ENCODE measurements at regions not wholly inside any gene's neighbourhood (a gene's known extent, or its start where the extent isn't known, plus 50 kb on each side); places are given as distances from the start of the nearest gene placed in this dataset.
A peak's percentile ranks its signal among the peaks of the same experiment; 100 is the strongest.

- Histone ChIP-seq H3K4me1 (ENCODE audit: control insufficient read depth in 1 of 2, insufficient read depth in 2 of 2, low read length in 2 of 2) (no peaks in the 10 kb centered on the region), H4K20me1 (ENCODE audit: insufficient read depth, low read length) (no peaks in the 10 kb centered on the region), H3K9ac (ENCODE audit: insufficient read depth, low read length, poor library complexity, severe bottlenecking) (no peak overlapping the region), H3K4me2 (replicated peaks; ENCODE audit: extremely low read depth, low read length, poor library complexity, severe bottlenecking) (no peak overlapping the region), H3K4me3 (replicated peaks in 1 of 3; ENCODE audit: low read depth in 2 of 3, low read length in 3 of 3) (no peak overlapping the region), H2AFZ (ENCODE audit: insufficient read depth, low read depth, low read length, poor library complexity, severe bottlenecking) (no peak overlapping the region), H3K36me3 (replicated peaks in 1 of 2; ENCODE audit: control insufficient read depth in 1 of 2, insufficient read depth in 2 of 2, low read length in 2 of 2) (no peaks in the 10 kb centered on the region), H3K79me2 (ENCODE audit: insufficient read depth, low read length) (no peaks in the 10 kb centered on the region), H3K27ac (ENCODE audit: low read depth in 1 of 2, low read length in 2 of 2) (no peak overlapping the region), H3K9me3 (replicated peaks in 1 of 2; ENCODE audit: control insufficient read depth in 1 of 2, insufficient read depth in 1 of 2, low read length in 2 of 2) (peaks cover 0 to 10% of the 10 kb centered on the region in 2 donors), H3K27me3 (ENCODE audit: control insufficient read depth in 2 of 2, insufficient read depth in 2 of 2, low read length in 2 of 2) (peaks cover 46 to 61% of the 10 kb centered on the region in 2 donors)
- WGBS (ENCODE audit: insufficient coverage): no CpG with 5 or more reads among the region's 5 CpGs
- H3K9me3 Mint-ChIP-seq: peaks cover 0 to 15% (median 7%) of the 10 kb centered on the region in 7 donors
- H3K4me3 Mint-ChIP-seq: peak overlapping the region in 1 of 2 donors; percentile 11
- TF ChIP-seq CTCF (IDR thresholded peaks at IDR 0.05): no peak
- peaks cover 0 to 3% of the 10 kb centered on the region in 2 donors for H3K36me3 Mint-ChIP-seq
- intact Hi-C loops (cut with micrococcal nuclease): no loop called here
- peaks cover 38 to 50% (median 49%) of the 10 kb centered on the region in 3 donors for H3K27me3 Mint-ChIP-seq (ENCODE audit: low read depth in 3 of 3)
- peaks cover 9% of the 10 kb centered on the region for H3K4me1 Mint-ChIP-seq
- no peak overlapping the region for H3K27ac Mint-ChIP-seq
- DNase-seq: no peak
Observed at GRCh38 chr4:182147391-182147790, 95.8 kb upstream of the TENM3 start.

- no peak overlapping the region for H3K4me3 Mint-ChIP-seq
- no peak for TF ChIP-seq CTCF (IDR thresholded peaks at IDR 0.05)
- H3K27ac Mint-ChIP-seq: no peak overlapping the region
- Histone ChIP-seq H3K9ac (ENCODE audit: insufficient read depth, low read length, poor library complexity, severe bottlenecking) (no peak overlapping the region), H2AFZ (ENCODE audit: insufficient read depth, low read depth, low read length, poor library complexity, severe bottlenecking) (no peak overlapping the region), H3K4me2 (replicated peaks; ENCODE audit: extremely low read depth, low read length, poor library complexity, severe bottlenecking) (no peak overlapping the region), H3K9me3 (replicated peaks in 1 of 2; ENCODE audit: control insufficient read depth in 1 of 2, insufficient read depth in 1 of 2, low read length in 2 of 2) (no peaks in the 10 kb centered on the region), H3K27ac (ENCODE audit: low read depth in 1 of 2, low read length in 2 of 2) (no peak overlapping the region), H3K4me1 (ENCODE audit: control insufficient read depth in 1 of 2, insufficient read depth in 2 of 2, low read length in 2 of 2) (no peaks in the 10 kb centered on the region), H3K27me3 (ENCODE audit: control insufficient read depth in 2 of 2, insufficient read depth in 2 of 2, low read length in 2 of 2) (peaks cover 23 to 33% of the 10 kb centered on the region in 2 donors), H3K79me2 (ENCODE audit: insufficient read depth, low read length) (no peaks in the 10 kb centered on the region), H3K4me3 (replicated peaks in 1 of 3; ENCODE audit: low read depth in 2 of 3, low read length in 3 of 3) (no peak overlapping the region), H4K20me1 (ENCODE audit: insufficient read depth, low read length) (no peaks in the 10 kb centered on the region), H3K36me3 (replicated peaks in 1 of 2; ENCODE audit: control insufficient read depth in 1 of 2, insufficient read depth in 2 of 2, low read length in 2 of 2) (no peaks in the 10 kb centered on the region)
- H3K9me3 Mint-ChIP-seq: no peaks in the 10 kb centered on the region
- H3K36me3 Mint-ChIP-seq: no peaks in the 10 kb centered on the region
- intact Hi-C loops (cut with micrococcal nuclease): no loop called here
- WGBS (ENCODE audit: insufficient coverage): no CpG with 5 or more reads among the region's 3 CpGs
- H3K27me3 Mint-ChIP-seq (ENCODE audit: low read depth in 3 of 3): peaks cover 14 to 22% (median 22%) of the 10 kb centered on the region in 3 donors
- no peak for DNase-seq
- H3K4me1 Mint-ChIP-seq: no peaks in the 10 kb centered on the region
Observed at GRCh38 chr4:182150645-182151044, 92.6 kb upstream of the TENM3 start.

Measured in CD14-positive monocyte (primary cell).